Caki2 (cell line): ENCODE measurements at regions not wholly inside any gene's neighbourhood (a gene's known extent, or its start where the extent isn't known, plus 50 kb on each side); places are given as distances from the start of the nearest gene placed in this dataset.
"Not testable (repeated sequence)": the region's sequence is repeated elsewhere in the genome, so short reads cannot be mapped to it uniquely, and the experiment has no call there.

Source experiments
- DNase-seq: peaks from one replicate; pipeline ENCODE4 v3.0.0-alpha.2; 2015; ENCODE audit warnings: low read depth
- in situ Hi-C: cut with HindIII; loops from 2 replicates; pipeline ENCODE4 v1.10.0; 2016; ENCODE audit warnings: low sequenced_read_pairs, low pct_unique_long_range_greater_than_20kb, mixed read lengths

DNA sequence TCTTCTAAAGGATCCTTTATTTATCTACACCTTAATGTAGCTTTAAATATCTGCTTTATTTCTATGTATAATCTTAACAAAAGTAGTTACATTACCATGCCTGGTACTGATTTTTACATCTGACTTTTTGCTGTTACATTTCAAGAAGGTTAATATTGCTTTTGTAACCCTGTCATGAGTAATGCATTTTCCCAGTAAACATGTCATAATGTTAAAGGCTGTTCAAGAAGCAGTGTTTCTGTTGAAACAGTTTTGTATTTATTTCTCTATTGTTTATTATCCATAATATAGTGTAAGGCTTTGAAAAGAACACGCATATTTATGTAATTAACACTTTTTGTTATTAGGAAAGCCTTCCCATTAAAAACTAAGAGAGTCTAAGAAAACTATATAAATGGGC is 98.5 kb upstream of the SOX2 start:
- DNase-seq, result no peak
- in situ Hi-C loops, result no loop called here

DNA sequence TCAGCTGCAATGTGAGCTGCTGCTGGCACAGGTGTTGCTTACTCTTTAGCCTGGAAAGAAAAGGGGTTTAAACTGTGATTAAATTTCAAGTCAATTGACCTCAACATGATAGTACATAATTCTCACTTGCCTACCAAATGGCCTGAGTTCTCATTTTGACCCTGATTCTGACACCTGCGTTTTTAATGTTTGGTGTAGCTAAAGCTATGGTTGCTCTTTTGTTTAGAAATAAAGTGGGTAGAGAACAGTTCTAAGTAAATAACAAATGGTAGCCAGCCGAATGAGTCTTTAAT is 100.8 kb upstream of the SOX2 start:
- in situ Hi-C loops, result no loop called here
- DNase-seq, result no peak

DNA sequence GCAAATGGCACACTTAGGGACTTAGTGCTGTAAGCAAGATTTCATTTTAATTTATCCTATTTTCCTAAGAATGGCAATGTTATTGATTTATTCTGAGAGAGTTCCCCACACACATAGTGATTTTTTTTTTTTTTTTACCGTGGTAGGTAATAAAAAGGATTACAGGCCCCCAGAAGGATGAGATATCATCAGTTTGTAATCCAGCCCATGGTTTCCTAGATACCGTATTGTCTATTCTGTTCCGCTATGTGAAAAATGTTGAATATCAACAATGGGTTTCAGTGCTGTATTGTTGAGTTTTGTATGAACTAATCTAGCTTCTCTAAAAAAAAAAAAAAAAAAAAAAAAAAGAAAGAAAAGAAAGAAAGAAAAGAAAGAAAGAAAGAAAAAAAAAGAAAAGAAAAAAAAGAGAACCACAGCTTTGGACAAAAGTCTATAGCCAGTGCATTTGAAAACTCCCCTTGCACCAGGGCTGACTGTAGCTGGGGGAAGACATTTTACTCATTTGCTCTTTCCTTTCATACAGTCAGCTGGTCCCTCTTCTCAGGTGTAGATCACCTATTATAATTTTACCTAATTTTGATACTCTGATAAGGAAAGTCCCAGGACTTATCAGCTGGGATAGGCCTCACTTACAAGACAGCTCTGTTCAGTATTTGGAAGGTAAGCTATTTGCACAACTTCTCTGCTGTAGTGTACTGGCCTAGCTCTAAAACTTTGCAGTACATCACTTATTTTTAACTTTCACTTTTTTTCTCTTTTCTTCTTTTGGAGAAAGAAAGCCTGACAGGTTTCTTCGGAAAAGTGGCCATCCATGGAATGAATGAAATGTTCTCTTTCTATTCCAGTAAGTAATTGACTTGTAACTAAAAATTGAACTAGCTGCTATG is 101.4 kb upstream of the SOX2 start:
- DNase-seq, result no peak
- in situ Hi-C loops, result no loop called here

DNA sequence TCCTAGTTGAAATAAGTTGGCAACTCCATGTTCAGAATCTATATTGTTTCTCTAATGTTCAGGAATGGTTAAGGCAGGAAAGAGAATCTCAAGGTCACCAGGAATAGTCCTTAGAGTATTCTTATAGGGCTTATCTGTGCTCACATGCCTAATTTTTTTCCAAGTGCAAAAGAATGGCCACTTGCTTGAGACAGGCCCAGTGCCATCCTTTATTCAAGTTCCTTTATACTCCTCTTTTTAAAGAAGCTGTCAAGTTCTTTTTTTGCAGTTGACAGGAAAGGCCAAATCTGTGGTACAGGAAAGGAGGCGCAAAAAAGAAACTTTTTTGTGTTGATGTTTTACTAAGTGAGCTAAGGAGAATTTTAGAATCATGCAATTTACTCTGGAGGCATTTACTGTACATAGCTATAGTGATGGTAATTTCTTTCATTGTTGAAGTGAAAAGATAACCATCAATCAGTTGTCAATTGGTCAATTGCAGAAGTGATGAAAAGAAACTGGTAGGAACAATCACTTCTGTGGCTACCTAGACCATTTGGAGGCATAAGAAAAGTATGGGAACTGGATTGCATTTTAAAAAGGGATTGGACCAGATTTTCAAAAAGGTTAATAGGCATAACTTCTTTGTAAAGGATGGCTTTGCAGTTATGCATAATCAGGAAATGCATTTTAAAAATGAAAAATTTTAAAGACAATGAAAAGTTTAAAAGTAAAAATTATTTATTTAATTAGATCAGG is 102.5 kb upstream of the SOX2 start:
- DNase-seq, result no peak
- in situ Hi-C loops, result no loop called here

DNA sequence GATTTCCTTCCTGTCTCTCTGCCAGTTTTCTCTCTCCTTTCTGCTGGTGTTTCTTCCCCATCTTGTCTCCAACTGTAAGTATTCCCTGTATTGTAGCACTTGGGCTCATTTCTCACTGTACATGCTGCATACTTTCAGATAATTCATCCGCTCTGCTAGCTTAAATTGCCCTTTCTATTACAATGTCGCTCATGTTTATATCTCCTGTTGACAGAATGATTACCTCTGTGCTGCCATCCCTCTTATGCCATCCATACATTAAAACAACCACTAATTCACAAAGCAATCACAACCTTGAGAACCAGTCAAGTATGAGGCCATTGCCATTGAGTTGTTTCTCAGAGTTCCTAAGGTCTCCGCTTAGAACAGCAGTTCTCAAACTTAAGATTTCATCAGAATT is 107.5 kb upstream of the SOX2 start:
- DNase-seq, result no peak
- in situ Hi-C loops, result no loop called here

DNA sequence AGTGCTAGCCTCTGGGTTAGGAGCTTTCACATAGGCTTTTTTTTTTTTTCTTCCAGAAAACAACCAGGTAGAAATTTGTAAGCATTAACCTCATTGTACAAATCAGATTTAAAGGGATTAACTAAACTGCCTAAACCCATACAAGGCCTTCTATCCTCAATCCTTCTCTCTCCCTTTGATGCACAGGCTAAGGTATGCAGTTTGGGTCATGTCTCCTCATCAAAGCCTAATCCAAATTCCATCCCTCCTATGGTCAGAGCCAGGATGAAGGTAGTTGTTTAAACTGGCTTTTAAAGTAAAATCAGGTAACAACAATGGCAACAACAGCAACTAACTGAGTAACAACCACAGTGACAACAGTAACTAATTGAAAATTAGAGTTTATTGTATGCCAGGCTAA is 115.6 kb upstream of the SOX2 start:
- in situ Hi-C loops, result no loop called here
- no peak for DNase-seq

DNA sequence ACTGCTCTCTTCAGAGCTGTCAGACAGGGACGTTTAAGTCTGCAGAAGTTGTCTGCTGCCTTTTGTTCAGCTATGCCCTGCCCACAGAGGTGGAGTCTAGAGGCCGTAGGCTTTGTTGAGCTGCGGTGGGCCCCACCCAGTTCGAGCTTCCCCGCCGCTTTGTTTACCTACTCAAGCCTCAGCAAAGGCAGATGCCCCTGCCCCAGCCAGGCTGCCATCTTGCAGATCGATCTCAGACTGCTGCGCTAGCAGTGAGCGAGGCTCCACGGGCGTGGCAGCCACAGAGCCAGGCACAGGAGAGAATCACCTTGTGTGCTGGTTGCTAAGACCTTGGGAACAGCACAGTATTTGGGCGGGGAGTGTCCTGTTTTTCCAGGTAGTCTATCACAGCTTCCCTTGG is 120.8 kb upstream of the SOX2 start:
- DNase-seq, in situ Hi-C loops: not testable (repeated sequence)

DNA sequence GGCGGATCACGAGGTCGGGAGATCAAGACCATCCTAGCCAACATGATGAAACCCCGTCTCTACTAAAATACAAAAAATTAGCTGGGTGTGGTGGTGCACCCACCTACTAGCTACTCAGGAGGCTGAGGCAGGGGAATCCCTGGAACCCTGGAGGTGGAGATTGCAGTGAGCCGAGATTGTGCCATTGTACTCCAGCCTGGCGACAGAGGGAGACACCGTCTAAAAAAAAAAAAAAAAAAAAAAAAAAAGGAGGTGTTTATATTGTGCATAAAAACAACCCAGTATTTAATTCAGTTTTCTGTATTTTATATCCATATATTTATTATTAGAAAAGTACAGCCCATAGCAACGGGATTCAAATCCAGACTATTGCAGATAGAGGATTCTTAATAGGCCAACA is 129.1 kb upstream of the SOX2 start:
- no peak for DNase-seq
- in situ Hi-C loops, result no loop called here

DNA sequence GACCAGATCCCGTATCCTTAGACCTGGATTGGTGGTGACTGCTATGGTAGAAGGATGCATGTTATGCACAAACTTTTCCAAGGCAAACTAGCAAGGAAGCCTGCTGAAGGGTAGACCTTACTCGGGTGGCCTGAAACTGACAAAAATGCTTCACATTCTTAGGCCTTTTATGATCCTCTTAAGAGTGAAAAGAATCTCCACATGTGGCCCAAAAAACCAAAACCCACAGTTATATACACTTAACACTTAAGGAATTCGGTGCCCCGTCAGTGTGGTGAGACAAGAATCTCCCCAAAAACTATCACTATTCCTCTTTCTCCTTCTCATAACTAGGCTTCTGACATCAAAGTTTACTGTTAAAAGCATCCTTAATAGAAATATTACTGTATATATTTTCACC is 130.1 kb upstream of the SOX2 start:
- in situ Hi-C loops, result no loop called here
- no peak for DNase-seq

DNA sequence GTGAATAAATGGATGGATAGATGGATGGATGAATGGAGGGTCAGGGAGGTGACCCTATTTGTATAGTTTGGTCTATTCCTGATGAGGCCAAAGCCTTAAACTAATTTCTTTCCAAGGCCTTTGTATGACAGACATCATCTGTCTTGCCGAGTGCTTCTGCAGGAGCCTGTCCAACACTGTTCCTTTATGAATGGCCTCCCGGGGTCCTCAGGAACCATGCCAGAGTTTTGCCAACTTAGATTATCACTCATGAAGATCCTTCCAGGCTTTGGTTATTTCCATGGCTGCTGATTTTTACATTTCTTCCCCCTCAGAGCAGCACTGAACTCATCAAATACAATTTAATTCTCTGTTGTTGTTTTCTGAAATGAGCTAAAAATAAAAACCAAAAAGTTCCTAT is 133.0 kb upstream of the SOX2 start:
- DNase-seq, result no peak
- in situ Hi-C loops, result no loop called here

DNA sequence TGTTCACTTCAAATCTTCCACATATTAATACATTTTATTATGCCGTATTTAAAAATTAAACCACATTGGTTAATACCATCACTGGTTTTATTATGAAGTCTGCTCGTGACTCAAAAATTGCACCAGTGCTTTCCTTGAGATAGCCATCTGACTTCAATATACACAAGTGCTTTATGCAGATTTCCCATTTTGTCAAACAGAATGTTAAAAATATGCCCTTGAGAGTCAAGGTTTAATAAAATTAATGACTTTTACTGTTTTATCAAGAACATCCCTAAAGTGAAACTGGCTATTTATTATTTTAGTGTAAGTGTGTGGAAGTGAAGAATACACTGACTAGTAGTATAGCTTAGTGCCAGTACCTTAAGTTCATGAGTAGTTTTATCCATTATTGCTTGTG is 139.3 kb upstream of the SOX2 start:
- DNase-seq, result no peak
- in situ Hi-C loops, result no loop called here

DNA sequence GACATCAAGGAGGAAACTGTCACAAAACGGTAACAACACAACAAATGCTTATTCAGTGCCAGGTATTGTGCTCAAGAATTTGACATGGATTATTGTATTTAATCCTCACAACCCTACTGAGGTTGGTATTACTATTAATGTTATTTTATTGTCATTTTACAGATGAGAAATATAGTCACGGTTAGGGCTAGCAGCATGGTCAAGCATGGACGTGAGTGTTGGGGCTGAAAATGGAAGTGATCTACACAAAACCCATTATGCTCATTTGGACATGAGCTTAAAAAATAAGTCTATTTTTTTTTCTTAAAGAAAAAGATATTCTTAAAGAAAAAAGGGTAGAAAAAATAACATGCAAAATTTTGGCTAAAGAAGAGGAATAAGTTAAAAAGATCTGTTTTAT is 141.3 kb upstream of the SOX2 start:
- DNase-seq, result no peak
- in situ Hi-C loops, result no loop called here

DNA sequence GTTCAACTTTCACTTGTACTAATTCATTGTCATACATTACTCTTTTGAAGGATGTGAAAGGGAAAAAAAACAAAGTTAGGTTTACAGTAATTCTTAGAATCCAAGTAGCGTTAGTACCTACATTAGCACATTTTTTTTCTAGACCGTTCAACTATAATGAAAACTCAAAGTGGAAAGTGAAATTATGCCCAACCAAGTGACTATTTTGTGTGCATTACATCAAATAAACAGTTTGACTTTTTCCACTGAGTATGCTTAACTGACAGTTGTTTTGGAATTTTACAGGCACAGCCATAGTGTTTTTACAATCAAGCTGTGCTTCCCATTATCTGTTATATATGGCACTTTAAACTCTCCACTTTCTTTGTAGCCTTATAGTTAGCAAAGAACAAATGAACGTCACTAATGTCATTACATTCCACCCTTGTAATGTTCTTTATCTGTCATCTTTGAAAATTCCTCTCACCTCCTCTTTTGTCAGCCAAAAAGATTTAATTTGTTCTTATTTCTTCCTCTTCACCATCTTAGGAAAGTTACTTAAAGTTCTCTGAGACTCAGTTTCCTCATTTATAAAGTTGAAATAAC is 142.3 kb upstream of the SOX2 start:
- DNase-seq, result no peak
- in situ Hi-C loops, result no loop called here

DNA sequence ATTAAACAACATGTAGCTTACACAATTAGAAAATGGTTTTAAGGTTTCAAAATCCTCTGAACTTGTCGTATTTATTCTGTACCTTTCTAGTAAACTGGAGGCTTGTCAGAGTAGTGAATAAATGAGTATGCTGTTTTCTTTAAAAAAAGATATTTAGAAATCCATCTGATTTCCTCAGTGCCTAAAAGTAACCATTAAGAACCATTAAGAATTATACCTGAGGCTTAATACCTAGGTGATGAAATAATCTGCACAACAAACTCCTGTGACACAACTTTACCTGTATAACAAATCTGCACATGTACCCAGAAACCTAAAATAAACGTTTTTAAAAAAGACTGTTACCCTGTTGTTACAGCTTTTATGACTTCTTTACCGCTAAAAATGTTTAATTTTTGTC is 143.0 kb upstream of the SOX2 start:
- in situ Hi-C loops, result no loop called here
- no peak for DNase-seq

DNA sequence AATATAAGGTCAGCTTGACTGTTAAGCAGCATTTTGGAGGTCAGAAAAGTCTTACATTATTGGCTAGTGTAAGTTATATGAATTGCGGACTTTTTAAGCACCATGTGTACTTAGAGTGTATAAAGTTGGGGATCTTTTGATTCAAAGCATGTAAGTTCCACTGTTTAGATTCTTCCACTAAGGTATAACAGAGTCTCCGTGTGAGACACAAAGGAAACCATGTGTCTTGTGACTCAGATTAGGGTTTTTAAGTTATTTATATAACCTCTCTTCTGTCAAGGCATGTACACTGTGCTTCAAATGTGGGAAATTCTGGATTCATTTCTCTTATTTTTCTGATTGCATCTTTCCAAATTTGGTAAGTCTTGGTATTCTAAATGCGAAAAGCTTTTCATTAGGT is 143.5 kb upstream of the SOX2 start:
- in situ Hi-C loops, result no loop called here
- DNase-seq, result no peak

DNA sequence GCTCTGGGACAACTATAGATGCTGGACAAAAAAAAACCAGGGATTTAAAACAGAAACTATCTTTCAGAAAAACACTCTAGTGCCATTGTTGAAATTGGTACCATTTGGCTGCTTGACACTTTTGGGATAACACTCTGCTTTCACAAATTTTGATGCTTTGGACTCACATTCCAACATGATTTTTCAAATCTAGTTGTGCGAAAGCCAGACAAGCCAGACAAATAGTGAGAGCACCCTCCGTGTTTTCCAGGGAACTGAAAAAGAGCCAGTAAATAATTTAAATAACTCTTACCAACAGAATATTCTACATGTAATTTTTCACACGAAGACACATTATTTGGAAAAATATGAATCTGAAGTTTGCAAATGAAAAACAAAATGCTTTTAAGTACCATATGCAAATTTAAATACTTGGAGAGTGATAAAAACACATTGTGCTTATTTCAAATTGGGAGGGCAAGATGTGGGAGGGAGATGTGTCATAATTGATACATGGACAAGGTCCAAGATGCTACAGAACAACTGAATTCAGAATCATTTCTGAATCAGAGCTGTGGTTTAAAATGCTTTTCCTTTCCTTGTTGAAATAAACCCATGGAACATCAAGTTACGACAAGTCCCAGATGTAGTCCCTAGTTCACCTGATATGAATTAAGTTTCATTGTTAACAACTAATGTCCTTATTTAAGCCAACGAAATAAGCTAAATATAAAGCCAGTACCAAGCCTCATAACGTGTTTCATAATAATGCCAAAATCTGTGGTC is 144.2 kb upstream of the SOX2 start:
- in situ Hi-C loops, result no loop called here
- no peak for DNase-seq

DNA sequence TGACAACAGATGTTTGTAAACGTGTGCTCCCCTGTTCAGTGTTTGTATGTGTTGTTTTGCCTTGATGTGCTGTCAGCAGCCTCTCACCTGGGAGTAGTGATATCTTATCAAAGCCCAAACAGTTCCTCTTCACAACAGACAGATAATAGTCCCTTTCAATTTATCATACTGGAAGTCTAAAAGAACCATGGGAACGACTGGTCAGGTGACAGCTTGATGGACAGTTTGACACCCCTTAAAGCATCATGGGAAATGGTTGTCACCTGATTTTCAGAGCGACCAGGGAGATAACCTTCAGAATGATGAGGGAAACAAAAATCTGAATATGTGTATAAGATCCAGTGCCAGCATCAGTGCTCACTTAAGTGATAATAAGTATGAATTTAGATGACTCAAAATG is 146.3 kb upstream of the SOX2 start:
- in situ Hi-C loops, result no loop called here
- no peak for DNase-seq

DNA sequence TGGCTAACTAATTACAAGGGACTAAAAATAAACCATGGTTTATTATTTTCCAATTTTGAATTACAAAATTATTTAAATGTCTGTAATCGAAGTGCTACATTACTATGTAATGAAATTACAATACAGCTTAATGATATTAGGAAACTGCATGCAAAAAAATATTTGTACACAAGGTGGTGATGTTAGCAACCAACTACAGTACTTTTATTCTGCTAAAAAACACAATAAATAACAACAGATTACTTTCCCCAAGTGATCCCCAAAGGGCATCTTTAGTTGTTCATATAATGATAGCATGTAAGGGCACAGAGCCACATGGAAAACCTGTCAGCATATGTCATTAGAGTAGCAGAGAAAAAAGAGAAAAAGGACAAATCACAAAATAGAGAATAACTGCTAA is 147.5 kb upstream of the SOX2 start:
- DNase-seq, result no peak
- in situ Hi-C loops, result no loop called here
